Peyer's patch (tissue), 4 donors: ENCODE measurements at regions not wholly inside any gene's neighbourhood (a gene's known extent, or its start where the extent isn't known, plus 50 kb on each side); places are given as distances from the start of the nearest gene placed in this dataset.

Experiments
- DNase-seq, 3 donors: peaks; one replicate each; pipeline ENCODE4 v3.0.0-alpha.2; 2017 to 2019
- H3K27ac ChIP-seq, 4 donors: fragments of 200-600 bp; sonication (generic); one replicate each; pipeline ENCODE4 v1.5.1; 2016 to 2019
- H3K27me3 ChIP-seq, 2 donors: fragments of 200-600 bp; sonication (generic); one replicate each; pipeline ENCODE4 v1.5.1; 2019
- H3K36me3 ChIP-seq, 3 donors: fragments of 200-600 bp; sonication (generic); one replicate each; pipeline ENCODE4 v1.5.1; 2016 to 2019
- H3K4me1 ChIP-seq, 4 donors: fragments of 200-600 bp; sonication (generic); one replicate each; pipeline ENCODE4 v1.5.1; 2016 to 2019
- H3K4me3 ChIP-seq, 4 donors: fragments of 200-600 bp; sonication (generic); 1 replicate in 3 of 4; 2 replicates in 1 of 4; pipeline ENCODE4 v1.5.1; 2016 to 2019; ENCODE audit warnings: mild to moderate bottlenecking in 1 of 4
- H3K9me3 ChIP-seq, 4 donors: fragments of 200-600 bp; sonication (generic); one replicate each; pipeline ENCODE4 v1.5.1; 2016 to 2019; ENCODE audit warnings: mild to moderate bottlenecking in 1 of 4
- POLR2A ChIP-seq, 2 donors: fragments of 450-650 bp; IDR thresholded peaks; one replicate each; pipeline ENCODE4 v1.5.1; 2017; ENCODE audit warnings: antibody characterized with exemption in 2 of 2, mild to moderate bottlenecking in 2 of 2, moderate library complexity in 2 of 2
- TF ChIP-seq, protein P1 (sequence below), 6 experiments: fragments of 450-650 bp in 4 of 6; fragments of 200-600 bp in 2 of 6; sonication (generic) in 1 of 6; IDR thresholded peaks; one replicate each; pipeline ENCODE4 v1.5.1; 2017 to 2019; ENCODE audit warnings: antibody characterized with exemption in 6 of 6, mild to moderate bottlenecking in 3 of 6, moderate library complexity in 1 of 6

DNA sequence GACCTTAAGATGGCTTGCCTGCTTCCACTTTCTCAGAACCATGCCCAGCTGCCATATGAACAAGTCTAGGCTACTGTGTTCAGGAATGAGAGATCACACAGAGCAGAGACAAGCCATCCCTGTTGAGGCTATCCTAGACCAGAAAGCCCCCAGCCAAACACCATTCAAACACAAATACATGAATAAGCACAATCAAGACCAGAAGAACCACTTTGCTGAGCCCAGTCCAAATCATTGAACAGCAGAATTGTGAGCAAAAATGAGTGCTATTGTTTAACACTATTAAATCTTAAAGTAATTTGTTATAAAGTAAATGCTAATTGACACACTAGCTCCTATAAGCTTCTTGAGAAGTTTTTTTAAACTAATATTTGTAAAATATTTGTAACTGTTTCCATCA, 79.0 kb upstream of the LYZL1 start:
- no peaks in the 10 kb centered on the region for H3K9me3 ChIP-seq
- DNase-seq = no peak
- H3K36me3 ChIP-seq = no peaks in the 10 kb centered on the region
- no peak overlapping the region for H3K27ac ChIP-seq
- TF ChIP-seq, protein P1, sequence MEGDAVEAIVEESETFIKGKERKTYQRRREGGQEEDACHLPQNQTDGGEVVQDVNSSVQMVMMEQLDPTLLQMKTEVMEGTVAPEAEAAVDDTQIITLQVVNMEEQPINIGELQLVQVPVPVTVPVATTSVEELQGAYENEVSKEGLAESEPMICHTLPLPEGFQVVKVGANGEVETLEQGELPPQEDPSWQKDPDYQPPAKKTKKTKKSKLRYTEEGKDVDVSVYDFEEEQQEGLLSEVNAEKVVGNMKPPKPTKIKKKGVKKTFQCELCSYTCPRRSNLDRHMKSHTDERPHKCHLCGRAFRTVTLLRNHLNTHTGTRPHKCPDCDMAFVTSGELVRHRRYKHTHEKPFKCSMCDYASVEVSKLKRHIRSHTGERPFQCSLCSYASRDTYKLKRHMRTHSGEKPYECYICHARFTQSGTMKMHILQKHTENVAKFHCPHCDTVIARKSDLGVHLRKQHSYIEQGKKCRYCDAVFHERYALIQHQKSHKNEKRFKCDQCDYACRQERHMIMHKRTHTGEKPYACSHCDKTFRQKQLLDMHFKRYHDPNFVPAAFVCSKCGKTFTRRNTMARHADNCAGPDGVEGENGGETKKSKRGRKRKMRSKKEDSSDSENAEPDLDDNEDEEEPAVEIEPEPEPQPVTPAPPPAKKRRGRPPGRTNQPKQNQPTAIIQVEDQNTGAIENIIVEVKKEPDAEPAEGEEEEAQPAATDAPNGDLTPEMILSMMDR (IDR thresholded peaks at IDR 0.05) = no peak
- TF ChIP-seq POLR2A (IDR thresholded peaks at IDR 0.05) = no peak
- H3K4me3 ChIP-seq = no peak overlapping the region
- no peaks in the 10 kb centered on the region for H3K27me3 ChIP-seq
- H3K4me1 ChIP-seq = no peaks in the 10 kb centered on the region

DNA sequence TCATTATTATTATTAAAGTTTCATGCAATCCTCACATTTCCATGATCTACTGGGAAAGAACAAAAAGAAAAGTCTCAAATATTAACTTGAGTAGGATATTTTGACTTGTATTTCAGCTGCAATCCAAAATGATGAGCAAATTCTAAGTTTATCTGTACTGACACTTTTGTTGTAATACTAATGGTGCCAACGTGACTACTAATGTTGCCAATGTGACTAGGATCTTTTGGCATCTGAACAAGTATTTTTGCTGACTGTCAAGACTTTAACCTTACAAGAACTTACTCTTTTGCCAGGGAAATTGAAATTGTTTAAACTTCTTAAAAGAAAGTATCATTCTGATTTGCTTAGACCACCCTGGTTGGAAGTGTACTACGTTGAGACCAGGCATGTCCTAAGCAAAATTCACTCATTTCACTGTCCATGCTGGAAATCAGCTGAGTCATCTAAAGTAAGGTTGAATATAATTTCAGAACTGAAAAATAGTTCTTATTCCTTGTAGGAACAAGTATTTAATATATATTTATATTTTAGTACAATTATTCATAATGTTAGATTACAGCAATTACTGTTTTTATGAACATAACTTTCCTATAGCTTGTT, 78.5 kb upstream of the LYZL1 start:
- no peak for DNase-seq
- H3K36me3 ChIP-seq = no peaks in the 10 kb centered on the region
- TF ChIP-seq, protein P1 (IDR thresholded peaks at IDR 0.05) = no peak
- TF ChIP-seq POLR2A (IDR thresholded peaks at IDR 0.05) = no peak
- H3K27ac ChIP-seq = no peak overlapping the region
- no peak overlapping the region for H3K4me3 ChIP-seq
- no peaks in the 10 kb centered on the region for H3K4me1 ChIP-seq
- H3K9me3 ChIP-seq = no peaks in the 10 kb centered on the region
- no peaks in the 10 kb centered on the region for H3K27me3 ChIP-seq

GRCh38 chr10:29212597-29212996, 76.3 kb upstream of the LYZL1 start:
- Histone ChIP-seq H3K4me1 (no peaks in the 10 kb centered on the region), H3K4me3 (no peak overlapping the region), H3K9me3 (no peaks in the 10 kb centered on the region), H3K36me3 (no peaks in the 10 kb centered on the region), H3K27ac (no peak overlapping the region), H3K27me3 (no peaks in the 10 kb centered on the region)
- DNase-seq = no peak
- TF ChIP-seq, protein P1 (IDR thresholded peaks at IDR 0.05) = no peak
- TF ChIP-seq POLR2A (IDR thresholded peaks at IDR 0.05) = no peak

GRCh38 chr10:29214551-29214950, 74.3 kb upstream of the LYZL1 start:
- Histone ChIP-seq H3K36me3 (no peaks in the 10 kb centered on the region), H3K27me3 (no peaks in the 10 kb centered on the region), H3K27ac (no peak overlapping the region), H3K4me3 (no peak overlapping the region), H3K4me1 (no peaks in the 10 kb centered on the region), H3K9me3 (no peaks in the 10 kb centered on the region)
- TF ChIP-seq, protein P1 (IDR thresholded peaks at IDR 0.05) = no peak
- TF ChIP-seq POLR2A (IDR thresholded peaks at IDR 0.05) = no peak
- no peak for DNase-seq

- DNase-seq = no peak
- no peak overlapping the region for H3K4me3 ChIP-seq
- H3K4me1 ChIP-seq = no peaks in the 10 kb centered on the region
- no peaks in the 10 kb centered on the region for H3K36me3 ChIP-seq
- no peak overlapping the region for H3K27ac ChIP-seq
- TF ChIP-seq, protein P1 (IDR thresholded peaks at IDR 0.05) = no peak
- TF ChIP-seq POLR2A (IDR thresholded peaks at IDR 0.05) = no peak
- H3K9me3 ChIP-seq = no peaks in the 10 kb centered on the region
- no peaks in the 10 kb centered on the region for H3K27me3 ChIP-seq
Measured at GRCh38 chr10:29217292-29217738, 71.6 kb upstream of the LYZL1 start.

DNA sequence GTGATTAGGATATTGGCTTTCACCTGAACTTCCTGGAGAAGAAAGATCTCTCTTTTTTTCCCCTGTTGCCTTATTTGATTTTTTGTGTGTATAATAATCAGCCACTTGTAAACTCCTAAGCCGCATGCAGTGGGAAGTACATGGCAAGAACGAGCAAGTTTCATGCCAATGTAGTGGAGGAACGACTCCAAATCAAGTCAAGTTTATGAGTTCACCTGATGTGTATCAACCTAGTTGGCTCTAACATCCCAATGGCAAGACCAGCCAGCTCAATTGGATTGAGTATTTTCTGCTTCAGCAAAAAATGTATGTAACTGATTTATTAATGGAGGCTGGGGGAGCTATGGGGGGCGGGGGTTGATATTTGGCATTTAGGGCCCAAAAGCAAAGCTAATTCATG, 65.5 kb upstream of the LYZL1 start:
- H3K4me3 ChIP-seq = no peak overlapping the region
- DNase-seq = no peak
- H3K27me3 ChIP-seq = no peaks in the 10 kb centered on the region
- H3K4me1 ChIP-seq = no peaks in the 10 kb centered on the region
- TF ChIP-seq, protein P1 (IDR thresholded peaks at IDR 0.05) = no peak
- no peak for TF ChIP-seq POLR2A (IDR thresholded peaks at IDR 0.05)
- no peaks in the 10 kb centered on the region for H3K9me3 ChIP-seq
- no peaks in the 10 kb centered on the region for H3K36me3 ChIP-seq
- H3K27ac ChIP-seq = no peak overlapping the region
